T-helper 17 cell (primary cell): ENCODE measurements at regions not wholly inside any gene's neighbourhood (a gene's known extent, or its start where the extent isn't known, plus 50 kb on each side); places are given as distances from the start of the nearest gene placed in this dataset.

ENCODE experiments used
- ATAC-seq: fragments of 150-1000 bp; cut with Tn5 transposase; 2 replicates; pipeline ENCODE4 v1.10.0; 2021; ENCODE audit warnings: mild to moderate bottlenecking, moderate library complexity
- DNase-seq, 3 donors: peaks; one replicate each; pipeline versions ENCODE4 v3.0.0 to v3.0.0-alpha.2; 2020 to 2021
- H3K9me3 ChIP-seq: one replicate; pipeline ENCODE4 v1.7.0; 2013; ENCODE audit warnings: low read length, mild to moderate bottlenecking; ENCODE audit not compliant: control insufficient read depth, poor library complexity, severe bottlenecking
- H3K27ac Mint-ChIP-seq: one replicate; pipeline ENCODE4 v1.8.0; 2022; ENCODE audit warnings: mild to moderate bottlenecking, moderate library complexity, mixed read lengths
- H3K27me3 Mint-ChIP-seq: one replicate; pipeline ENCODE4 v1.8.0; 2022; ENCODE audit warnings: mixed read lengths
- H3K36me3 Mint-ChIP-seq: one replicate; pipeline ENCODE4 v1.8.0; 2022; ENCODE audit warnings: low read depth, mixed read lengths
- H3K4me1 Mint-ChIP-seq: one replicate; pipeline ENCODE4 v1.8.0; 2022; ENCODE audit warnings: mild to moderate bottlenecking, mixed read lengths
- H3K4me3 Mint-ChIP-seq: one replicate; pipeline ENCODE4 v1.8.0; 2022; ENCODE audit warnings: mild to moderate bottlenecking, moderate library complexity, mixed read lengths

DNA sequence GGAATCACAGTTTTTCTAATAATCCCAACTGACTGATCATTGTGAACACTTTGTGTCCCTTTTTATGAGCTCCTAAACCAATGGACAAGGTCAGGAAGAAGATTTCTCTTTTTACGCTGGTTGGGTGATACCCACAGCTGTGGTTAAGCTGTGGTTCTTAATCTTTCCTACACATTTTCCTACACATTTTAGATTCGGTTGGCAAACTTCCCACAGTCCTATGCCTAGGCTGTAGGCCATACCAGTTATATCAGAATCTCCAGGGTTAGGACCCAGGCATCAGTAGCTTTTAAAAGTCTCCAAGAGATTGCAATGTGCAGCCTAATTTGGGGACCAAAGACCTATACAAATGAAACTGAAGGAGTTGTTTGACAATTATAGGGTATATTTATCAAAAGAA is 203.0 kb downstream of the SP3 start:
- no peak overlapping the region for H3K4me3 Mint-ChIP-seq
- no peaks in the 10 kb centered on the region for H3K36me3 Mint-ChIP-seq
- peaks cover 18% of the 10 kb centered on the region for H3K27me3 Mint-ChIP-seq

DNA sequence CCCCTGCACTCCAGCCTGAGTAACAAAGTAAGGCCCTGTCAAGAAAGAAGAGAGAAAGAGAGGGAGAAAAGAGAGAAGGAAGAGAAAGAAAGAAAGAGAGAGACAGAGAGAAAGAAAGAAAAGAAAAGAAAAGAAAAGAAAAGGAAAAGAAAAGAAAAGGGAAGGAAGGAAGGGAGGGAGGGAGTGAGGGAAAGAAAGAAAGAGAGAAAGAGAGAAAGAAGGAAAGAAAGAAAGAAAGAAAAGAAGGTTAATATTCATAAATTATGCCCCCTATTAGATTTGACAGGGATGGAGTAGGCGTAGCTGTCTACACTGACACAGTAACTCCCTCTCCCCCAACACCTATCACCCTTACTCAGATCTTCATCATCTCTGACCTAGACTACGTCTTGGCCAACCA is 202.3 kb downstream of the SP3 start:
- H3K9me3 ChIP-seq: no peaks in the 10 kb centered on the region
- DNase-seq (no peak), ATAC-seq (no peak)
- H3K36me3 Mint-ChIP-seq: no peaks in the 10 kb centered on the region
- no peak overlapping the region for H3K4me3 Mint-ChIP-seq
- H3K4me1 Mint-ChIP-seq: no peaks in the 10 kb centered on the region
- no peak overlapping the region for H3K27ac Mint-ChIP-seq
- peaks cover 12% of the 10 kb centered on the region for H3K27me3 Mint-ChIP-seq

More for the DNA sequence above, 203.0 kb downstream of the SP3 start:
- DNase-seq: no peak
- H3K9me3 ChIP-seq: no peaks in the 10 kb centered on the region
- no peaks in the 10 kb centered on the region for H3K4me1 Mint-ChIP-seq
- no peak for ATAC-seq
- no peak overlapping the region for H3K27ac Mint-ChIP-seq

DNA sequence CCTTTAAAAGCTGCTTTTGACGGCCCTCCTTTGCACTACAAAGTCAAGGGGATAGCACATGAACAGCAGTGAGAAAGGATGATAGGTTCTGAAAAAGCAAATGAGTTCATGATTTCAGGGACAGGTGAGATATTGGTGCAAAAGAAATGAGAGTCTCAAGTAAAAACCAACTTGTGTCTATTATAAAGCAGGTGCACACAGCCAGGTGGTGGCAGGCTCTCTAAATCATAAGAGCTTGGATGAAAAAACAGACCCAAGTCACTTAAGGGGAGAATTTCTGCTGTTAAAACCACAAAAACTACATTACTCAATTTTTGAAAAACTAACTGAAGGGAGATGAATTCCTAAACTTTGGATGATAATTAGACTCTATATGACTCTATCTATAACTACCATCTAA is 201.5 kb downstream of the SP3 start:
- Mint-ChIP-seq H3K4me1 (no peaks in the 10 kb centered on the region), H3K27me3 (peaks cover 11% of the 10 kb centered on the region), H3K27ac (no peak overlapping the region), H3K36me3 (no peaks in the 10 kb centered on the region), H3K4me3 (no peak overlapping the region)
- H3K9me3 ChIP-seq: no peaks in the 10 kb centered on the region
- ATAC-seq: no peak
- DNase-seq: no peak

DNA sequence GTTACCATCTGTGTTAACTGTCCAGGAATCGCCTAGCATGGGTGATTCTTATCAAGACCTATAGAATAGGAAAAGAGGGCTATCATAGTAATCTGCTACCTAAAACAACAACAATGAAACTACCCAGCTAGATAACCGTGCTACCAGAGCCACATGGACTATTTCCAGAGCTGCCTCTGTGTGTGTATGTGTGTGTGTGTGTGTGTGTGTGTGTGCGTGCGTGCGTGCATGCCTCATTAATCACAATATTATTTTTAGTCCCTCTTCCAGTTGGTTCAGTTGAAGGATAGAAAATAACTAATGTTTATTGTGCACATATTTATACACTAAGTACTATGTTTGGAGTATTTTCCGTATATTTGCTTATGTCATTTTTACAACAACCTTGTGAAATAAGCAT is 201.1 kb downstream of the SP3 start:
- ATAC-seq (no peak), DNase-seq (no peak)
- no peaks in the 10 kb centered on the region for H3K9me3 ChIP-seq
- Mint-ChIP-seq H3K4me3 (no peak overlapping the region), H3K27me3 (peaks cover 11% of the 10 kb centered on the region), H3K27ac (no peak overlapping the region), H3K36me3 (no peaks in the 10 kb centered on the region), H3K4me1 (peaks cover 2% of the 10 kb centered on the region)

DNA sequence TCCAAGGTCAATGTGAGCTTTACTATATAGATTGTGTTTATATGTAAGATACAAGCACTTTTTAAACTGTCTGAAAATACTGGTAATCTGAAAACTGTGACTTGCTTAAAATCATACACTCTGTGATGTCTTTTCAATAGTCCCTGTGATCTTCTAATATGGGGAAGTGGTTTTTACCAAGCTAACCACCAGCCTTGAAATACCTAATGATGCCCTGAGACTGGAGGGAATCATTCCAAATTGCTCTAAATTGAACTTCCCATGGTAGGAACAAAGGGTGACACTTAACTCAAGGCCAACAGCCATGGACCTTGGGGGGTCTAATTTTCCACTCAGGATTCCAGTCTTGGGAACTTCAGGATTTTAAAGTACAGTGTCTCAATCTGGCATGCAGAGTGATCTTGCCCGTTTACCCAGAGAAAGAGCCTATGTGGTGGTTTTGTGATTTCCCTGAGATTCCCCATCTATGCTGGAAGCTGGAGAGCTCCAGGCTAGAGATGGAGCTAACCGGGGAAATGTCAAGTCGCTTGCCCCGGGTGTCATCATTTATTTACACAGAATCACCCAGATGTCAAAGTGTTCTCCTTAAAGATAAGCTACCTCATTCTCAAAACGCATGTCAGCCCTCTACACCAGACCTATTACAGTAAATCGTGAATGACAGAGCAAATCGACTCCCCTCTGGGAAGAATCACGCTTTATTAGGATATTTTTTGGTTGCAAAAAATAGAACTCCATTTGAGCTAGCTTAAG is 198.5 kb downstream of the SP3 start:
- ATAC-seq: no peak
- peaks cover 28% of the 10 kb centered on the region for H3K27me3 Mint-ChIP-seq
- H3K9me3 ChIP-seq: no peaks in the 10 kb centered on the region
- H3K36me3 Mint-ChIP-seq: no peaks in the 10 kb centered on the region
- no peak overlapping the region for H3K27ac Mint-ChIP-seq
- H3K4me1 Mint-ChIP-seq: peaks cover 2% of the 10 kb centered on the region
- H3K4me3 Mint-ChIP-seq: no peak overlapping the region
- no peak for DNase-seq

DNA sequence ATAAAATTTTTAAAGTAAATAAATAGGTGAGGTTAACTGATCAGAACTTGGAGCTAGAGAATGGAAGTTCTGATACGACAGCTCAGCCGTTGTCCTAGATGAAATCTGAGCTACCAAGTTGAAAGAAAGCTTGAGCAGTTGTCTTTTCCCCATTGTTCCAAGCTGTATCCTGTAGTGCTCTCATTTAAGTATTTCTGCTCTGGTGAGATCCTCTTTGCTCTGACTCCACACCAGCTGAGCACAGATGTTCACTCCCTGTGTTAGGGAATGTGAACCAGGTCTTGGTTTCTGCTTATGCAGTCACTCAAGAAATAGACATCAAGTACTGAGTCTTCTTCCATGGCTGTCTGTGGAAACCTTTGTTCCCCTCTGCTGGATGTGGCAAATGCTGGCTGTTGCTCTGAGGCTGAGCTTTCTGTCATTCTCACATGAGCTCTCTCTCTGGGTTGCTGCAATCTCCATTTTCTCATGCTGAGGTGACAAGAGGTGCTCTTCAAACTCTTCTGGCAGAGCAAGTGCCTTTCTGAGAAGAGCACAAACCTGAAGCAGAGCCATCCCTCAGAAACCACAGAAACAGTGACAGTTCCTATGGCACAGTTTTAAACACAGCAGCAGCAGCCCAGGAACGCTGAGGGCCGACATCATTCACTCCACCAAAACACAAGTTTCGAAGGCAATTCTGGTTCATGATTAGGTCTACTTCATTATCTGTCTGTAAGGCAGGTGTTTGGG is 194.1 kb downstream of the SP3 start:
- H3K36me3 Mint-ChIP-seq: no peaks in the 10 kb centered on the region
- DNase-seq: no peak
- peaks cover 31% of the 10 kb centered on the region for H3K27me3 Mint-ChIP-seq
- no peak for ATAC-seq
- H3K9me3 ChIP-seq: no peaks in the 10 kb centered on the region
- no peak overlapping the region for H3K4me3 Mint-ChIP-seq
- no peak overlapping the region for H3K27ac Mint-ChIP-seq
- peaks cover 2% of the 10 kb centered on the region for H3K4me1 Mint-ChIP-seq

DNA sequence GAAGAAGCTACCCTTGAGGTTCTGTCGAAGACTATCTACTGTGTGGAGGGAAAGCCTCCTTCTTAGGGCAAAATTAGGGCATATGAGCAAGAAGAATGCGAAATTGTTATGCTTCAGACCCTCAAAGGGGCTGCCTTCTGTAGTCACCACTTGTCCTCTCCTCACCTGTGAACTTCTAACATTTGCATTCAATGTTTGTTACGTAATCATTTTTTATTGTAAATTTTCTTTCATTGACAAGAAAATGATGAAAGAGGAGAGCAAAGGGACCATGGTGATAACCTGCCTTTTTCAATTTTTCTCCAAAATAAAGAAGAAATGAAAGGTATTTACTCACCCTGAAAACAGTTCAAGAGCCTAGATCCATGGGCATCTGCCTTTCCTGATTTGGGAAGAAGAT is 193.0 kb downstream of the SP3 start:
- H3K4me3 Mint-ChIP-seq: no peak overlapping the region
- no peaks in the 10 kb centered on the region for H3K36me3 Mint-ChIP-seq
- H3K27me3 Mint-ChIP-seq: peaks cover 31% of the 10 kb centered on the region

DNA sequence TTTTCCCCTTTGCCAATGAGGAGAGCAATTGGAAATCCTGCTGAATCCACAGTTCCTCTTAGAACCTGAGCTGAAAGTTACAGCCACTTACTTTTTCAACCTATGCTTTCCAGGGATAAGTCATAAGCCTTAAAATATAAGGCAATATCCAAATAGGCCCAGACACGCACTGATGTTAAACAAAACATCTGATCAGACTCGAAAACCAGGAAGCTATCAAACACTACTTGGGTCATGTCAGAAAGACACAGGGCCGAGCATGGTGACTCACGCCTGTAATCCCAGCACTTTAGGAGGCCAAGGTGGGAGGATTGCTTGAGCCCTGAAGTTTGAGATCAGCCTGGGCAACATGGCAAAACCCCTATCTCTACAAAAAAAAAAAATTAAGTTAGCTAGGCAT is 192.1 kb downstream of the SP3 start:
- H3K4me1 Mint-ChIP-seq: peaks cover 2% of the 10 kb centered on the region
- no peak overlapping the region for H3K4me3 Mint-ChIP-seq
- H3K27ac Mint-ChIP-seq: no peak overlapping the region
- H3K36me3 Mint-ChIP-seq: no peaks in the 10 kb centered on the region
- H3K9me3 ChIP-seq: no peaks in the 10 kb centered on the region
- no peak for ATAC-seq
- H3K27me3 Mint-ChIP-seq: peaks cover 31% of the 10 kb centered on the region
- no peak for DNase-seq

More for the DNA sequence above, 193.0 kb downstream of the SP3 start:
- peaks cover 2% of the 10 kb centered on the region for H3K4me1 Mint-ChIP-seq
- H3K9me3 ChIP-seq: no peaks in the 10 kb centered on the region
- DNase-seq: no peak
- ATAC-seq: no peak
- no peak overlapping the region for H3K27ac Mint-ChIP-seq

DNA sequence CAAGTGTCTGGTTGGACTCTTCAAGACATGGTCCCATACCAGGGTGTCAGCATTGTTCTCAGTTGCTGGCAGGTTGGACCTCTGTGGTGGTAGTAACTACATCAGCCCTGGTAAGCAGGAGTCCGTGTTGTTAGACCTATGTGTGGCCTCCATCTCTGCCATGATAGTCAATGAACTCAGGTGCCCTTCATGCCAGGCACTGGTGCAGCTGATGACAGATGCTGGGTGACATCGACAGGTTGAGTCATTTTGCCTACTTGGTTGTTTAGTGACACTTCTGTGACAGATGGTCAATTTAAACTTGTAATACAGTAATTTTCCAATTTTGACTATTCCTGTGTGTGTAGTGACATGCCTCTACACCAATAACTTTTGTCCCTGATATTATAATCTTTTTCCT is 189.7 kb downstream of the SP3 start:
- H3K4me3 Mint-ChIP-seq: no peak overlapping the region
- no peaks in the 10 kb centered on the region for H3K4me1 Mint-ChIP-seq
- ATAC-seq (no peak), DNase-seq (no peak)
- H3K9me3 ChIP-seq: no peaks in the 10 kb centered on the region
- peaks cover 14% of the 10 kb centered on the region for H3K27me3 Mint-ChIP-seq
- no peak overlapping the region for H3K27ac Mint-ChIP-seq
- H3K36me3 Mint-ChIP-seq: no peaks in the 10 kb centered on the region

DNA sequence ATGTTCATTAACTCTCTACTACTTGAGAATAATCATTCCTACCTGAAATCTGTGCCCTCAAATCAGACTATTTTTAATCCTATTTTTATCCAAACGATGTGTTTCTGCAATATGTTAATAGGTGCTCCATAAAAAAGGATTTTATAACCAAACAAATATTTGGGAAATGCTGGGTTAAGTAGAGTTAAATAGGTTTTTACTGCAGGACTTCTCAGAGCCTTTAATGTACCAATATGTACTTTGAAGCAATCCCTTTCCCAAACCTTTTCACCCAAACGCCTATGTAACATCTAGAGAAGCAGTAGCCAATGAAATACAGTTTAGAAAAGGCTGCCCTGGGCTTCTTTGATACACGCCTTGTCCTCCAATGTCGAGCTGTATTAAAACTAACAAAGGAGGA is 182.5 kb downstream of the SP3 start:
- no peak for DNase-seq
- H3K27me3 Mint-ChIP-seq: peaks cover 46% of the 10 kb centered on the region

DNA sequence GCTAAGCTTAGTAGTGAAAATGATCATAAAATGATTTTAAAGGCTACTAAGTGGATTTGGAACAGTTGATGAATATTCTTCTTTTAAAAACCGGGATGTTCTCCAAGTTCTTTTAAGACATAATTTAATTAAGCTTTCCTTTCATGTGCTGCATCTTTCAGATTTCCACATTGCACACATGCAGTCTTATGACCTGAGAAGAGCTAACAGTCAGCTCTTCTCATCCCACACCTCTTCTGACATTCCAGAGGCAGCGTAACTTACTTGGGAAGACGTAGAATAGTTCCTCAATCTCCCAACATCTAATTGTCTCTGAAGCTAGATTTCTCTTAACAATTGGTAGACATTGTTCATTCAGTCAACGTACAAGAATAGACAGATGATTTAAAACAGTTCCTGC is 181.8 kb downstream of the SP3 start:
- Mint-ChIP-seq H3K27me3 (peaks cover 48% of the 10 kb centered on the region), H3K4me3 (no peak overlapping the region), H3K36me3 (no peaks in the 10 kb centered on the region), H3K27ac (no peak overlapping the region), H3K4me1 (no peaks in the 10 kb centered on the region)
- DNase-seq (no peak), ATAC-seq (no peak)
- H3K9me3 ChIP-seq: no peaks in the 10 kb centered on the region

More for the DNA sequence above, 182.5 kb downstream of the SP3 start:
- Mint-ChIP-seq H3K4me3 (no peak overlapping the region), H3K27ac (no peak overlapping the region), H3K36me3 (no peaks in the 10 kb centered on the region), H3K4me1 (no peaks in the 10 kb centered on the region)
- no peaks in the 10 kb centered on the region for H3K9me3 ChIP-seq
- no peak for ATAC-seq

DNA sequence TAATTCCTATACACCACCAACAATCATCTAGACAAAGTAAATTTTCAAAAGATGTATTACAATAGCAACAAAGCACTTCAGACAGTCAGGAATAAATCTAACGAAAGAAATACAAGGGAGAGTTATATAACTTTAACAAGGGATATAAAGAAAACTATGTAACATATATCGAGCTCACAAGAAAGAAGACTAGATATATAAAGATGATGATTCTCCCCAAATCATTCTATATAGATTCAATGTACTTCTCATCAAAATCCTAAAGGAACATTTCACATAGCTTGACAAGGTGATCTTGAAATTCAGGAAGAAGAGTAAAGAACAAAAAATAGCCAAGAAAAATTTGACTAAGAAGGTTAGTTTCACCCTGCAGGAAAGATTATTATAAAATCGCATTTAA is 179.4 kb downstream of the SP3 start:
- Mint-ChIP-seq H3K27me3 (peaks cover 55% of the 10 kb centered on the region), H3K27ac (no peak overlapping the region), H3K4me1 (no peaks in the 10 kb centered on the region), H3K36me3 (no peaks in the 10 kb centered on the region), H3K4me3 (no peak overlapping the region)
- H3K9me3 ChIP-seq: no peaks in the 10 kb centered on the region
- ATAC-seq (no peak), DNase-seq (no peak)

DNA sequence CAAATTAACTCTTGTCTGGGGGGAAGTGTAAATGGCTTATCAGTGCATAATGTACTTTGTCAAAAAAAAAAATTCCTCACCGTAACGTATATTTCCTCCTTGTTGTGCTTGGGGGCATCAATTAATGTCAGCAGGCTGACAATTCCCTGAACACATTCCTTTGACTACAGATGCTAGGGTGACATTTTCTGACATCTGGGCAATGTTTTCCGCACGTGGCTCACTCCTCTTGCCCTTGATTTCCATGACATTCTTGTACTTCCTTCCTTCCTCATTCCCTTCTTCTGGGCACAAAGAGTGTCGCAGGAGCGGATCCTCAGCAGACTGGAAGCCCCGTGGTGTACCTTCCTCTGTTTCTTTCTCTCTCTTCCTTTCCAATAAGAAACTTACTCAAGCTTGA is 173.7 kb downstream of the SP3 start:
- ATAC-seq: no peak
- H3K4me3 Mint-ChIP-seq: no peak overlapping the region
- H3K27me3 Mint-ChIP-seq: peaks cover 51% of the 10 kb centered on the region
- DNase-seq: no peak
- H3K4me1 Mint-ChIP-seq: no peaks in the 10 kb centered on the region
- no peaks in the 10 kb centered on the region for H3K9me3 ChIP-seq
- no peaks in the 10 kb centered on the region for H3K36me3 Mint-ChIP-seq
- no peak overlapping the region for H3K27ac Mint-ChIP-seq

DNA sequence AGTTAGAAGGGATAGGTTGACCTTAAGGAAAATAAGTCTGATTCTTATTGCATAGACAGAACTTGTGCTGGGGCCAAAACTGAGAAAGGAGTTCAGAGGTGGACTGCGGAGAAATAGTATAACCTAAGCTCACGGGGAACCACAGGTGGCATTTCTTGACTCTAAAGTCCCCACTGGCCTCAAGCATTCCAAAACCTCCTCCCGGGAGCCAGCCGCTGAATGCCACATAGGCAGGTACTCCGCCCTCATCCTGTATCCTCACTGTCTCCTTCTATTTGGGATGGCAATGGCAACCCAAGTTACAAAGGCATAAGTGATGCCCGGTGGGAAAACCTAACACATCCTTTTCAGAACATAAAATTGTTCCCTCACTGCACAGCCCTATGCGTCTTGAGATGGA is 173.0 kb downstream of the SP3 start:
- Mint-ChIP-seq H3K27me3 (peaks cover 48% of the 10 kb centered on the region), H3K27ac (no peak overlapping the region), H3K4me1 (no peaks in the 10 kb centered on the region), H3K36me3 (no peaks in the 10 kb centered on the region), H3K4me3 (no peak overlapping the region)
- DNase-seq: no peak
- H3K9me3 ChIP-seq: no peaks in the 10 kb centered on the region
- ATAC-seq: no peak
